Endothelial cell of umbilical vein (primary cell): ENCODE measurements at regions not wholly inside any gene's neighbourhood (a gene's known extent, or its start where the extent isn't known, plus 50 kb on each side); places are given as distances from the start of the nearest gene placed in this dataset.

Source experiments
- BruUV-seq: library from RNA; stranded (reverse); fragments of 400-500 nt; replicated peaks from 2 replicates; lab custom pipeline; 2021; lab: Mats Ljungman, UMichigan
- CTCF ChIA-PET: fragments of 300-600, 350-600 bp; sonication (Branson Sonifier 250); formaldehyde crosslinking; loops from one replicate; lab custom pipeline; 2021; ENCODE audit warnings: antibody characterized with exemption, inconsistent platforms; lab: Charles Lee
- POLR2A ChIA-PET: fragments of 300-600, 350-600 bp; sonication (Branson Sonifier 250); formaldehyde crosslinking; loops from one replicate; lab custom pipeline; 2021; ENCODE audit warnings: antibody characterized with exemption, inconsistent platforms; lab: Charles Lee
- DNase-seq: peaks from one replicate; pipeline ENCODE4 v3.0.0-alpha.2; 2011; ENCODE audit warnings: low read depth, low spot score
- FAIRE-seq: peaks from 2 replicates; lab custom pipeline; 2011; peaks lifted over from hg19 to GRCh38; lab: Jason Lieb, UNC
- H2AFZ ChIP-seq: 2 replicates; pipeline ENCODE4 v1.6.0; 2012; ENCODE audit warnings: low read depth, low read length, control low read depth, inconsistent platforms
- H3K27ac ChIP-seq: 2 replicates; pipeline ENCODE4 v1.5.1; 2011; ENCODE audit warnings: low read depth, mild to moderate bottlenecking, control low read depth, low read length, moderate library complexity; ENCODE audit not compliant: insufficient read depth
- H3K27me3 ChIP-seq, 2 experiments: 2 replicates each; pipeline versions ENCODE4 v1.6.0 to v1.6.1; 2011; ENCODE audit warnings: low read length in 2 of 2, mixed read lengths in 1 of 2; ENCODE audit not compliant: control insufficient read depth in 2 of 2, insufficient read depth in 2 of 2
- H3K36me3 ChIP-seq, 2 experiments: 2 replicates in 1 of 2; 3 replicates in 1 of 2; pipeline ENCODE4 v1.5.1; 2011; ENCODE audit warnings: low read length in 2 of 2, mild to moderate bottlenecking in 1 of 2, moderate library complexity in 1 of 2; ENCODE audit not compliant: control insufficient read depth in 2 of 2, insufficient read depth in 2 of 2; ENCODE audit errors: extremely low read depth in 1 of 2
- H3K4me1 ChIP-seq: 3 replicates; pipeline ENCODE4 v1.5.1; 2011; ENCODE audit warnings: mild to moderate bottlenecking, low read length; ENCODE audit not compliant: control insufficient read depth, insufficient read depth; ENCODE audit errors: extremely low read depth
- H3K4me2 ChIP-seq: 2 replicates; pipeline ENCODE4 v1.6.1; 2011; ENCODE audit warnings: low read length, control low read depth, mixed read lengths; ENCODE audit not compliant: insufficient read depth
- H3K4me3 ChIP-seq, 3 experiments: fragments of 200-600 bp in 1 of 3; sonication (generic), shearing (Covaris generic) in 1 of 3; replicated peaks in 1 of 3; 2 replicates each; pipeline ENCODE4 v1.5.1; 2011 to 2016; ENCODE audit warnings: control low read depth in 3 of 3, low read length in 3 of 3, mild to moderate bottlenecking in 2 of 3, inconsistent platforms in 1 of 3, low read depth in 1 of 3, moderate library complexity in 1 of 3; ENCODE audit not compliant: insufficient read depth in 1 of 3
- H3K79me2 ChIP-seq: 2 replicates; pipeline ENCODE4 v1.6.0; 2012; ENCODE audit warnings: low read length, inconsistent platforms; ENCODE audit not compliant: control insufficient read depth, insufficient read depth
- H3K9ac ChIP-seq: replicated peaks from 2 replicates; pipeline ENCODE3; 2011; ENCODE audit warnings: low read length, control low read depth; ENCODE audit not compliant: insufficient read depth; ENCODE audit errors: extremely low read depth
- H3K9me1 ChIP-seq: replicated peaks from 3 replicates; pipeline ENCODE4 v1.6.0; 2011; ENCODE audit warnings: mild to moderate bottlenecking, low read length; ENCODE audit not compliant: control insufficient read depth, insufficient read depth; ENCODE audit errors: extremely low read depth
- H3K9me3 ChIP-seq: replicated peaks from 2 replicates; pipeline ENCODE4 v1.5.1; 2012; ENCODE audit warnings: low read length, inconsistent platforms; ENCODE audit not compliant: control insufficient read depth, insufficient read depth
- H4K20me1 ChIP-seq: replicated peaks from 2 replicates; pipeline ENCODE3; 2011; ENCODE audit warnings: mild to moderate bottlenecking, low read length; ENCODE audit not compliant: control insufficient read depth, insufficient read depth; ENCODE audit errors: extremely low read depth
- CTCF ChIP-seq, 2 donors: IDR thresholded peaks; 1 replicate in 1 of 2; 2 replicates in 1 of 2; pipeline ENCODE4 v1.5.1; 2011; ENCODE audit warnings: low read length in 2 of 2, mild to moderate bottlenecking in 2 of 2, moderate library complexity in 2 of 2, control low read depth in 1 of 2, inconsistent platforms in 1 of 2, low read depth in 1 of 2; ENCODE audit not compliant: insufficient read depth in 1 of 2; ENCODE audit errors: extremely low read depth in 1 of 2
- EZH2 ChIP-seq: IDR thresholded peaks from 2 replicates; pipeline ENCODE4 v1.6.1; 2012; ENCODE audit warnings: borderline replicate concordance, low read depth, mild to moderate bottlenecking, moderate library complexity, low read length, inconsistent platforms; ENCODE audit not compliant: severe bottlenecking
- FOS ChIP-seq: IDR thresholded peaks from 2 replicates; pipeline ENCODE4 v1.6.1; 2011; ENCODE audit warnings: mild to moderate bottlenecking, low read length, moderate library complexity, borderline replicate concordance; ENCODE audit not compliant: insufficient read depth
- GATA2 ChIP-seq: IDR thresholded peaks from 2 replicates; pipeline ENCODE4 v1.7.0; 2011; ENCODE audit warnings: low read depth, mild to moderate bottlenecking, moderate library complexity, mixed read lengths, low read length; ENCODE audit not compliant: insufficient read length, insufficient read depth
- JUN ChIP-seq: IDR thresholded peaks from 2 replicates; pipeline ENCODE4 v1.6.1; 2011; ENCODE audit warnings: borderline replicate concordance, low read depth; ENCODE audit not compliant: insufficient read length, insufficient read depth
- MAX ChIP-seq: IDR thresholded peaks from 2 replicates; pipeline ENCODE4 v1.6.1; 2011; ENCODE audit not compliant: insufficient read depth, insufficient read length
- MYC ChIP-seq: IDR thresholded peaks from one replicate; pipeline ENCODE4 v1.6.1; 2011; ENCODE audit warnings: mild to moderate bottlenecking, low read depth, low read length
- POLR2A ChIP-seq: IDR thresholded peaks from 2 replicates; pipeline ENCODE4 v1.6.1; 2012; ENCODE audit warnings: low read depth, mild to moderate bottlenecking, control low read depth, low read length
- POLR2AphosphoS5 ChIP-seq: IDR thresholded peaks from 2 replicates; pipeline ENCODE4 v1.6.1; 2012; ENCODE audit warnings: low read depth, mild to moderate bottlenecking, control low read depth, low read length, moderate library complexity; ENCODE audit not compliant: insufficient read depth
- dilution Hi-C: fragments of 300-500 bp; cut with MboI; formaldehyde crosslinking; loops from one replicate; pipeline ENCODE4 v1.15.0; 2019; ENCODE audit warnings: low sequenced_read_pairs; ENCODE audit not compliant: extremely low pct_ligation_motif_present
- intact Hi-C: fragments of 100-400 bp; cut with micrococcal nuclease; formaldehyde crosslinking; loops from one replicate; pipeline ENCODE4 v1.10.0; 2022

GRCh38 chr20:6590891-6591637 is 176.4 kb upstream of the BMP2 start:
- Histone ChIP-seq H3K4me1 (peaks cover 32% of the 10 kb centered on the region), H2AFZ (peak overlapping the region; percentile 8), H3K79me2 (no peaks in the 10 kb centered on the region), H3K4me3 (no peak overlapping the region), H3K9me1 (no peaks in the 10 kb centered on the region), H3K9me3 (no peaks in the 10 kb centered on the region), H3K36me3 (no peaks in the 10 kb centered on the region), H3K27ac (peak overlapping the region; percentile 73), H3K4me2 (peak overlapping the region; percentile 26), H4K20me1 (no peaks in the 10 kb centered on the region), H3K9ac (no peak overlapping the region), H3K27me3 (no peaks in the 10 kb centered on the region)
- intact Hi-C loops, result loop anchor here (1.0 kb wide), 2 partner anchors 9 to 29 kb away; no protein-coding TSS in a partner anchor
- dilution Hi-C loops, result no loop called here
- BruUV-seq, result no TSS peak
- no peak for TF ChIP-seq POLR2A
- peak; percentile 87 for TF ChIP-seq GATA2
- TF ChIP-seq MYC, result no peak
- peak; percentile 63 for TF ChIP-seq JUN
- peak; percentile 66 for TF ChIP-seq FOS
- CTCF ChIA-PET, result interaction anchor here (3.4 kb wide), 1 partner anchor 8 kb away, joined by 13 read pairs; no protein-coding TSS in a partner anchor
- POLR2A ChIA-PET, result no interaction called here
- DNase-seq (peak; percentile 83), FAIRE-seq (peak; percentile 38)

GRCh38 chr20:6588296-6588695 is 179.2 kb upstream of the BMP2 start:
- DNase-seq (peak; percentile 30), FAIRE-seq (no peak)
- H3K4me2 ChIP-seq, result no peak overlapping the region
- H3K9me1 ChIP-seq, result no peaks in the 10 kb centered on the region
- TF ChIP-seq CTCF (IDR thresholded peaks at IDR 0.05; ENCODE audit: extremely low read depth in 1 of 2, insufficient read depth in 1 of 2, low read depth in 1 of 2, low read length in 2 of 2) (no peak), MAX (no peak), EZH2 (no peak), JUN (no peak), GATA2 (no peak), POLR2A (no peak), MYC (no peak), FOS (no peak), POLR2AphosphoS5 (no peak)
- no peak overlapping the region for H2AFZ ChIP-seq
- ChIA-PET CTCF (interaction anchor here (1.5 kb wide), 1 partner anchor 12 kb away, joined by 6 read pairs; no protein-coding TSS in a partner anchor), POLR2A (no interaction called here)
- intact Hi-C loops, result no loop called here
- H3K36me3 ChIP-seq, result no peaks in the 10 kb centered on the region
- H3K79me2 ChIP-seq, result no peaks in the 10 kb centered on the region
- H4K20me1 ChIP-seq, result no peaks in the 10 kb centered on the region
- H3K27ac ChIP-seq, result no peak overlapping the region
- dilution Hi-C loops, result no loop called here
- no peak overlapping the region for H3K4me3 ChIP-seq
- peaks cover 26% of the 10 kb centered on the region for H3K4me1 ChIP-seq
- H3K27me3 ChIP-seq, result no peaks in the 10 kb centered on the region
- no peak overlapping the region for H3K9ac ChIP-seq
- no peaks in the 10 kb centered on the region for H3K9me3 ChIP-seq
- no TSS peak for BruUV-seq
